ENCODE measurements at regions not wholly inside any gene's neighbourhood (a gene's known extent, or its start where the extent isn't known, plus 50 kb on each side); places are given as distances from the start of the nearest gene placed in this dataset.

- H3K9me2 ChIP-seq (replicated peaks; ENCODE audit: insufficient read depth) = no peaks in the 10 kb centered on the region
- no peaks in the 10 kb centered on the region for H4K20me1 ChIP-seq (ENCODE audit: insufficient read depth, poor library complexity, severe bottlenecking)
- H3K4me3 ChIP-seq = no peak overlapping the region
- no peak overlapping the region for H3K27ac ChIP-seq
- H2AFZ ChIP-seq = no peak overlapping the region
- H3K36me3 ChIP-seq (replicated peaks; ENCODE audit: insufficient read depth, low read depth) = no peaks in the 10 kb centered on the region
- H3K4me1 ChIP-seq (ENCODE audit: insufficient read depth) = peaks cover 13% of the 10 kb centered on the region
- peak overlapping the region; percentile 36 for H3K4me2 ChIP-seq
- no peak for DNase-seq (ENCODE audit: low spot score)
- no peak for TF ChIP-seq CTCF (IDR thresholded peaks at IDR 0.05; ENCODE audit: poor library complexity)
- no peak for TF ChIP-seq EZH2phosphoT487 (IDR thresholded peaks at IDR 0.05; ENCODE audit: low read depth, severe bottlenecking, unreplicated experiment)
- TF ChIP-seq EZH2 (IDR thresholded peaks at IDR 0.05; ENCODE audit: borderline replicate concordance) = no peak
- WGBS (ENCODE audit: low lambda C conversion rate, missing lambda C conversion rate) = 84% methylated on average over 3 of the region's 3 CpGs
- no peaks in the 10 kb centered on the region for H3K27me3 ChIP-seq
- no peaks in the 10 kb centered on the region for H3K79me2 ChIP-seq
- no peaks in the 10 kb centered on the region for H3K9me3 ChIP-seq (ENCODE audit: low read depth)
Observed at GRCh38 chr13:106985481-106985880, 417.5 kb upstream of the ARGLU1 start.

DNA sequence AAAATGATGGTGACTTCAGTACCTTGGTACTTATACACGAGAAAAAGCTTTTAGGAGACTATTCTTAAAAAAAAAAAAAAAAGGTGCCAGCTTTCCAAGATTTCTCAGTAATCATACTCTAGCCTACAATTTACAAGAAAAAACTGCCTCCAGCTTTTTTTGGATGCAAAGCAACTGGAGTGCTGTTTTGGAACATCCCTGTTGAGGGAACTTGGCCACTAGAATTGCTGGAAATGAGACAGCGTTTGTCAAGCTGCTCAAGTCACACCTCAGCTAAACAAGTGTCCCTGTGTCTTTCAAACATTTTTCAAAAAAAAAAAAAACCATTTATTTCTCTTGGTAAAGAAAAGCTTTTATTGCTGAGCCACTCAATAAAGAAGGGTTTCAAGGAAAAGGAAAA, 413.1 kb upstream of the ARGLU1 start:
- DNase-seq (ENCODE audit: low spot score) = peak; percentile 16
- 57% methylated on average over 2 of the region's 2 CpGs for WGBS (ENCODE audit: low lambda C conversion rate, missing lambda C conversion rate)

DNA sequence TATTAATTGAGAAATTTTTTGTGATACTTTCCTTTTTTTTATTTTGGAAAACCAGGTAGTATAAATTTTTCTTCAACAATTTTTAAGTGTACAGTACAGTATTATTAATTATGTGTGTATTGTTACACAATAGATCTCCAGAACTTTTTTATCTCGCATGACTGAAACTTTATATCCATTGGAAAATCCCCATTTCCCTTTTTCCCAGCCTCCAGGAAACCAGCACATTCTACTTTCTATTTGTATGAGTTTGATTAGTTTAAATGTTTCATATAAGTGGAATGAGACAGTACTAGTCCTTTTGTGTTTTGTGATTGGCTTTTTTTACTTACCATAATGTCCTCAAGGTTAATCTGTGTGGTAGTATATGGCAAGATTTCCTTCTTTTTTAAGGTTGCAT, 399.5 kb upstream of the ARGLU1 start:
- Histone ChIP-seq H3K4me1 (ENCODE audit: insufficient read depth) (no peaks in the 10 kb centered on the region), H2AFZ (no peak overlapping the region), H3K4me3 (no peak overlapping the region), H3K36me3 (replicated peaks; ENCODE audit: insufficient read depth, low read depth) (no peaks in the 10 kb centered on the region), H4K20me1 (ENCODE audit: insufficient read depth, poor library complexity, severe bottlenecking) (no peaks in the 10 kb centered on the region), H3K27ac (no peak overlapping the region), H3K4me2 (no peak overlapping the region), H3K79me2 (no peaks in the 10 kb centered on the region), H3K9me3 (ENCODE audit: low read depth) (no peaks in the 10 kb centered on the region), H3K27me3 (no peaks in the 10 kb centered on the region), H3K9me2 (replicated peaks; ENCODE audit: insufficient read depth) (no peaks in the 10 kb centered on the region)
- no peak for DNase-seq (ENCODE audit: low spot score)
- 88% methylated on average over 1 of the region's 1 CpG for WGBS (ENCODE audit: low lambda C conversion rate, missing lambda C conversion rate)
- TF ChIP-seq EZH2 (IDR thresholded peaks at IDR 0.05; ENCODE audit: borderline replicate concordance) (no peak), EZH2phosphoT487 (IDR thresholded peaks at IDR 0.05; ENCODE audit: low read depth, severe bottlenecking, unreplicated experiment) (no peak), CTCF (IDR thresholded peaks at IDR 0.05; ENCODE audit: poor library complexity) (no peak)

More for the DNA sequence above, 413.1 kb upstream of the ARGLU1 start:
- no peak overlapping the region for H3K27ac ChIP-seq
- H3K79me2 ChIP-seq = no peaks in the 10 kb centered on the region
- no peak overlapping the region for H3K4me3 ChIP-seq
- no peaks in the 10 kb centered on the region for H3K9me3 ChIP-seq (ENCODE audit: low read depth)
- H3K4me1 ChIP-seq (ENCODE audit: insufficient read depth) = peaks cover under 1% of the 10 kb centered on the region
- TF ChIP-seq CTCF (IDR thresholded peaks at IDR 0.05; ENCODE audit: poor library complexity) (no peak), EZH2phosphoT487 (IDR thresholded peaks at IDR 0.05; ENCODE audit: low read depth, severe bottlenecking, unreplicated experiment) (no peak), EZH2 (IDR thresholded peaks at IDR 0.05; ENCODE audit: borderline replicate concordance) (no peak)
- H3K4me2 ChIP-seq = no peak overlapping the region
- no peak overlapping the region for H2AFZ ChIP-seq
- no peaks in the 10 kb centered on the region for H3K27me3 ChIP-seq
- no peaks in the 10 kb centered on the region for H4K20me1 ChIP-seq (ENCODE audit: insufficient read depth, poor library complexity, severe bottlenecking)
- H3K36me3 ChIP-seq (replicated peaks; ENCODE audit: insufficient read depth, low read depth) = no peaks in the 10 kb centered on the region
- H3K9me2 ChIP-seq (replicated peaks; ENCODE audit: insufficient read depth) = no peaks in the 10 kb centered on the region

GRCh38 chr13:106963151-106963550, 395.2 kb upstream of the ARGLU1 start:
- WGBS (ENCODE audit: low lambda C conversion rate, missing lambda C conversion rate) = 21% methylated on average over 2 of the region's 2 CpGs
- no peak overlapping the region for H2AFZ ChIP-seq
- no peaks in the 10 kb centered on the region for H3K79me2 ChIP-seq
- H3K4me3 ChIP-seq = no peak overlapping the region
- DNase-seq (ENCODE audit: low spot score) = no peak
- H3K27ac ChIP-seq = peak overlapping the region; percentile 1
- H3K4me2 ChIP-seq = no peak overlapping the region
- H3K27me3 ChIP-seq = no peaks in the 10 kb centered on the region
- no peaks in the 10 kb centered on the region for H3K9me3 ChIP-seq (ENCODE audit: low read depth)
- H3K4me1 ChIP-seq (ENCODE audit: insufficient read depth) = no peaks in the 10 kb centered on the region
- H3K36me3 ChIP-seq (replicated peaks; ENCODE audit: insufficient read depth, low read depth) = no peaks in the 10 kb centered on the region
- no peaks in the 10 kb centered on the region for H3K9me2 ChIP-seq (replicated peaks; ENCODE audit: insufficient read depth)
- TF ChIP-seq EZH2phosphoT487 (IDR thresholded peaks at IDR 0.05; ENCODE audit: low read depth, severe bottlenecking, unreplicated experiment) (no peak), CTCF (IDR thresholded peaks at IDR 0.05; ENCODE audit: poor library complexity) (no peak), EZH2 (IDR thresholded peaks at IDR 0.05; ENCODE audit: borderline replicate concordance) (no peak)
- no peaks in the 10 kb centered on the region for H4K20me1 ChIP-seq (ENCODE audit: insufficient read depth, poor library complexity, severe bottlenecking)

Measured in hepatocyte (in vitro differentiated cells).